NCI-H69 (cell line): ENCODE measurements at regions not wholly inside any gene's neighbourhood (a gene's known extent, or its start where the extent isn't known, plus 50 kb on each side); places are given as distances from the start of the nearest gene placed in this dataset.
"Not testable (repeated sequence)": the region's sequence is repeated elsewhere in the genome, so short reads cannot be mapped to it uniquely, and the experiment has no call there.

Experiments
- DNase-seq: peaks from one replicate; lab custom pipeline; 2025; lab: John Stamatoyannopoulos, UW

- DNase-seq, result no peak
Measured at GRCh38 chr2:193476171-193476800, 1281.6 kb upstream of the TMEFF2 start.

GRCh38 chr2:193475038-193475437, 1280.3 kb upstream of the TMEFF2 start:
- DNase-seq, result no peak

- DNase-seq, result no peak
Measured at GRCh38 chr2:193469251-193469650, 1274.5 kb upstream of the TMEFF2 start.

GRCh38 chr2:193467276-193467987, 1272.7 kb upstream of the TMEFF2 start:
- no peak for DNase-seq

GRCh38 chr2:193463011-193463410, 1268.3 kb upstream of the TMEFF2 start:
- no peak for DNase-seq

GRCh38 chr2:193462411-193462810, 1267.7 kb upstream of the TMEFF2 start:
- DNase-seq, result no peak

- no peak for DNase-seq
Measured at GRCh38 chr2:193461431-193461934, 1266.8 kb upstream of the TMEFF2 start.

- DNase-seq, result no peak
Measured at GRCh38 chr2:193446967-193447366, 1252.2 kb upstream of the TMEFF2 start.

GRCh38 chr2:193442293-193442692, 1247.6 kb upstream of the TMEFF2 start:
- DNase-seq, result no peak

GRCh38 chr2:193428336-193428818, 1233.6 kb upstream of the TMEFF2 start:
- DNase-seq, result peak; percentile 5

GRCh38 chr2:193412368-193412767, 1217.6 kb upstream of the TMEFF2 start:
- not testable (repeated sequence) for DNase-seq

- DNase-seq, result no peak
Measured at GRCh38 chr2:193409951-193410350, 1215.2 kb upstream of the TMEFF2 start.

GRCh38 chr2:193382583-193382982, 1187.8 kb upstream of the TMEFF2 start:
- DNase-seq, result no peak

- no peak for DNase-seq
Measured at GRCh38 chr2:193377789-193378188, 1183.1 kb upstream of the TMEFF2 start.

GRCh38 chr2:193373120-193373519, 1178.4 kb upstream of the TMEFF2 start:
- no peak for DNase-seq

- no peak for DNase-seq
Measured at GRCh38 chr2:193371200-193371599, 1176.5 kb upstream of the TMEFF2 start.

- DNase-seq, result no peak
Measured at GRCh38 chr2:193368615-193369014, 1173.9 kb upstream of the TMEFF2 start.

- DNase-seq, result no peak
Measured at GRCh38 chr2:193357508-193357907, 1162.8 kb upstream of the TMEFF2 start.

- not testable (repeated sequence) for DNase-seq
Measured at GRCh38 chr2:193352665-193353242, 1158.0 kb upstream of the TMEFF2 start.

- no peak for DNase-seq
Measured at GRCh38 chr2:193350509-193350908, 1155.8 kb upstream of the TMEFF2 start.

GRCh38 chr2:193349642-193350041, 1154.9 kb upstream of the TMEFF2 start:
- no peak for DNase-seq

- no peak for DNase-seq
Measured at GRCh38 chr2:193348055-193348454, 1153.3 kb upstream of the TMEFF2 start.

- DNase-seq, result no peak
Measured at GRCh38 chr2:193336781-193337180, 1142.0 kb upstream of the TMEFF2 start.
